ENCODE measurements at regions not wholly inside any gene's neighbourhood (a gene's known extent, or its start where the extent isn't known, plus 50 kb on each side); places are given as distances from the start of the nearest gene placed in this dataset.

GRCh38 chr9:16205455-16205854, 652.6 kb downstream of the CCDC171 start:
- no peak for DNase-seq (ENCODE audit: low read depth, low spot score)
- ChIA-PET POLR2A (no interaction called here), RAD21 (ENCODE audit: low non-redundant PET in 1 of 2, low total read pairs in 2 of 2, uncharacterized antibody in 2 of 2, unreplicated experiment in 2 of 2) (no interaction called here), CTCF (no interaction called here)
- H3K4me1 ChIP-seq (ENCODE audit: control insufficient read depth in 1 of 2, insufficient read depth in 2 of 2, low read length in 2 of 2), result peaks cover 0 to 14% of the 10 kb centered on the region in 2 experiments; a peak in 2 of 4 replicates
- H2AFZ ChIP-seq (ENCODE audit: low read depth, low read length, poor library complexity, severe bottlenecking), result no peak overlapping the region
- no TSS peak for BruUV-seq (replicated peaks)
- H3K4me3 ChIP-seq (replicated peaks in 1 of 2; ENCODE audit: low read depth in 1 of 2, low read length in 2 of 2), result no peak overlapping the region
- no peaks in the 10 kb centered on the region for H3K9me3 ChIP-seq (ENCODE audit: control insufficient read depth in 1 of 2, insufficient read depth in 1 of 2, low read depth in 1 of 2, low read length in 2 of 2)
- H3K36me3 ChIP-seq (ENCODE audit: control insufficient read depth in 1 of 2, insufficient read depth in 2 of 2, low read length in 2 of 2), result no peaks in the 10 kb centered on the region
- ATAC-seq, result no peak
- H3K27ac ChIP-seq (ENCODE audit: low read depth, low read length), result no peak overlapping the region
- H3K9ac ChIP-seq (ENCODE audit: low read length), result no peak overlapping the region
- H3K9me2 ChIP-seq (ENCODE audit: insufficient read depth), result no peaks in the 10 kb centered on the region
- TF ChIP-seq CEBPB (IDR thresholded peaks at IDR 0.05; ENCODE audit: low read depth) (no peak), POLR2A (IDR thresholded peaks at IDR 0.05; ENCODE audit: borderline replicate concordance, extremely low read depth, insufficient read depth, insufficient read length) (no peak), ELF1 (IDR thresholded peaks at IDR 0.05; ENCODE audit: borderline replicate concordance, low read depth) (no peak), ZFX (IDR thresholded peaks at IDR 0.05) (no peak), TCF7L2 (IDR thresholded peaks at IDR 0.05; ENCODE audit: borderline replicate concordance, extremely low read depth, insufficient read depth, insufficient read length) (no peak), EZH2phosphoT487 (IDR thresholded peaks at IDR 0.05; ENCODE audit: borderline replicate concordance) (no peak), EZH2 (IDR thresholded peaks at IDR 0.05) (no peak), CBX3 (IDR thresholded peaks at IDR 0.05; ENCODE audit: low read depth) (no peak), CTCF (IDR thresholded peaks at IDR 0.05 in 2 of 3, conservative IDR thresholded peaks at IDR 0.05 in 1 of 3; ENCODE audit: borderline replicate concordance in 1 of 3, insufficient read depth in 1 of 3, low read depth in 2 of 3, low read length in 2 of 3) (no peak), ZNF274 (IDR thresholded peaks at IDR 0.05; ENCODE audit: low read depth, low read length) (no peak), FOSL1 (IDR thresholded peaks at IDR 0.05; ENCODE audit: low read depth) (no peak), ZBTB33 (IDR thresholded peaks at IDR 0.05; ENCODE audit: extremely low read depth, insufficient replicate concordance, low read length) (no peak), ATF3 (IDR thresholded peaks at IDR 0.05) (no peak), JUND (IDR thresholded peaks at IDR 0.05) (no peak)
- TF ChIP-seq, protein P1, sequence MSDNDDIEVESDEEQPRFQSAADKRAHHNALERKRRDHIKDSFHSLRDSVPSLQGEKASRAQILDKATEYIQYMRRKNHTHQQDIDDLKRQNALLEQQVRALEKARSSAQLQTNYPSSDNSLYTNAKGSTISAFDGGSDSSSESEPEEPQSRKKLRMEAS (IDR thresholded peaks at IDR 0.05), result no peak
- no peak overlapping the region for H3K4me2 ChIP-seq (ENCODE audit: low read length)
- no peaks in the 10 kb centered on the region for H3K27me3 ChIP-seq (ENCODE audit: insufficient read depth, low read length)
- intact Hi-C loops (cut with micrococcal nuclease), result no loop called here
- H4K20me1 ChIP-seq (ENCODE audit: insufficient read depth), result no peaks in the 10 kb centered on the region
- no peaks in the 10 kb centered on the region for H3K79me2 ChIP-seq (ENCODE audit: insufficient read depth, low read length)
